ENCODE measurements at regions not wholly inside any gene's neighbourhood (a gene's known extent, or its start where the extent isn't known, plus 50 kb on each side); places are given as distances from the start of the nearest gene placed in this dataset.

- no peaks in the 10 kb centered on the region for H3K9me3 ChIP-seq (replicated peaks; ENCODE audit: control insufficient read depth, insufficient read depth, low read length)
- intact Hi-C loops (cut with micrococcal nuclease; ENCODE audit: unreplicated experiment) (no loop called here), in situ Hi-C loops (cut with MboI) (no loop called here)
- no peak overlapping the region for H2AFZ ChIP-seq (ENCODE audit: control insufficient read depth, low read depth, low read length)
- H3K4me2 ChIP-seq (ENCODE audit: control insufficient read depth, insufficient read depth) = no peak overlapping the region
- no peaks in the 10 kb centered on the region for H4K20me1 ChIP-seq (ENCODE audit: control insufficient read depth, insufficient read depth)
- SMC1A ChIA-PET (ENCODE audit: uncharacterized antibody, unreplicated experiment) = interaction anchor here (1.7 kb wide), 1 partner anchor 18 kb away, joined by 3 read pairs; no protein-coding TSS in a partner anchor
- RAD21 ChIA-PET (ENCODE audit: unreplicated experiment) = no interaction called here
- no peaks in the 10 kb centered on the region for H3K27me3 ChIP-seq (replicated peaks in 1 of 2; ENCODE audit: control insufficient read depth in 2 of 2, insufficient read depth in 2 of 2, low read length in 1 of 2)
- BruUV-seq (replicated peaks) = no TSS peak
- no peak for FAIRE-seq
- no peaks in the 10 kb centered on the region for H3K4me1 ChIP-seq (ENCODE audit: control insufficient read depth, insufficient read depth, low read length)
- H3K79me2 ChIP-seq (ENCODE audit: control insufficient read depth, insufficient read depth, low read length) = no peaks in the 10 kb centered on the region
- no peak overlapping the region for H3K4me3 ChIP-seq
- 3% methylated on average over 2 of the region's 2 CpGs for WGBS (ENCODE audit: insufficient coverage, insufficient replicate concordance, low lambda C conversion rate, missing lambda C conversion rate)
- H3K9ac ChIP-seq (ENCODE audit: control insufficient read depth, insufficient read depth, low read length) = no peak overlapping the region
- POLR2A ChIA-PET = no interaction called here
- CTCF ChIA-PET = no interaction called here
- no peak overlapping the region for H3K27ac ChIP-seq (ENCODE audit: control insufficient read depth, insufficient read depth)
- DNase-seq (ENCODE audit: low read depth, low spot score) = no peak
- no peak for ATAC-seq
- H3K36me3 ChIP-seq (ENCODE audit: control insufficient read depth in 2 of 2, insufficient read depth in 2 of 2, low read length in 1 of 2) = no peaks in the 10 kb centered on the region
- TF ChIP-seq ZNF217 (IDR thresholded peaks at IDR 0.05) (no peak), SUZ12 (IDR thresholded peaks at IDR 0.05; ENCODE audit: unreplicated experiment) (no peak), ATF3 (IDR thresholded peaks at IDR 0.05; ENCODE audit: borderline replicate concordance, extremely low read depth, low read depth, low read length) (no peak), SRF (IDR thresholded peaks at IDR 0.05; ENCODE audit: low read depth in 2 of 2, low read length in 2 of 2) (no peak), CBX3 (IDR thresholded peaks at IDR 0.05; ENCODE audit: borderline replicate concordance, low read depth) (no peak), ZNF592 (IDR thresholded peaks at IDR 0.05) (no peak), MXI1 (IDR thresholded peaks at IDR 0.05; ENCODE audit: low read depth, low read length) (no peak), PAX8 (IDR thresholded peaks at IDR 0.05) (no peak), TCF3 (IDR thresholded peaks at IDR 0.05; ENCODE audit: borderline replicate concordance, insufficient read depth, low read depth, low read length) (no peak), YY1 (IDR thresholded peaks at IDR 0.05; ENCODE audit: low read depth, low read length) (no peak), FOS (IDR thresholded peaks at IDR 0.05; ENCODE audit: borderline replicate concordance, extremely low read depth, insufficient read length) (no peak), ZNF687 (IDR thresholded peaks at IDR 0.05) (no peak), ZSCAN29 (IDR thresholded peaks at IDR 0.05) (no peak)
- TF ChIP-seq, protein P1, sequence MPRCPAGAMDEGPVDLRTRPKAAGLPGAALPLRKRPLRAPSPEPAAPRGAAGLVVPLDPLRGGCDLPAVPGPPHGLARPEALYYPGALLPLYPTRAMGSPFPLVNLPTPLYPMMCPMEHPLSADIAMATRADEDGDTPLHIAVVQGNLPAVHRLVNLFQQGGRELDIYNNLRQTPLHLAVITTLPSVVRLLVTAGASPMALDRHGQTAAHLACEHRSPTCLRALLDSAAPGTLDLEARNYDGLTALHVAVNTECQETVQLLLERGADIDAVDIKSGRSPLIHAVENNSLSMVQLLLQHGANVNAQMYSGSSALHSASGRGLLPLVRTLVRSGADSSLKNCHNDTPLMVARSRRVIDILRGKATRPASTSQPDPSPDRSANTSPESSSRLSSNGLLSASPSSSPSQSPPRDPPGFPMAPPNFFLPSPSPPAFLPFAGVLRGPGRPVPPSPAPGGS (IDR thresholded peaks at IDR 0.05; ENCODE audit: borderline replicate concordance, insufficient read depth, low read depth, low read length, poor library complexity, severe bottlenecking) = no peak
Observed at GRCh38 chr13:67623630-67624029, 393.5 kb upstream of the PCDH9 start.
